Stimulated activated CD4-positive, alpha-beta T cell treated with anti-CD3 and anti-CD28 coated beads, Interleukin-1b, Interleukin-23, amount 100 ng/mL, for 48 hours (primary cell): ENCODE measurements at regions not wholly inside any gene's neighbourhood (a gene's known extent, or its start where the extent isn't known, plus 50 kb on each side); places are given as distances from the start of the nearest gene placed in this dataset.
"Not testable (repeated sequence)": the region's sequence is repeated elsewhere in the genome, so short reads cannot be mapped to it uniquely, and the experiment has no call there.

ENCODE experiments used
- DNase-seq: peaks from one replicate; pipeline ENCODE4 v3.0.0-alpha.2; 2020

DNA sequence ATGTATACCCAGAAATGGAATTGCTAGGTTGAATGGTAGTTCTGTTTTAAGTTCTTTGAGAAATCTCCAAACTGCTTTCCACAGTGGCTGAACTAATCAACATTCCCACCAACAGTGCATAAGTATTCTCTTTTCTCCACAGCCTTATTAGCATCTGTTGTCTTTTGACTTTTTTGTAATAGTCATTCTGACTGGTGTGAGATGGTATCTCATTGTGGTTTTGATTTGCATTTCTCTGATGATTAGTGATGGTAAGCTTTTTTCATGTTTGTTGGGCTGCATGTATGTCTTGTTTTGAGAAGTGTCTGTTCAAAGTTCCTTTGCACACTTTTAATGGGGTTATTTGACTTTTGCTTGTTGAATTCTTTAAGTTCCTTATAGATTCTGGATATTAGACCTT, 52.4 kb upstream of the EHHADH start:
- not testable (repeated sequence) for DNase-seq

DNA sequence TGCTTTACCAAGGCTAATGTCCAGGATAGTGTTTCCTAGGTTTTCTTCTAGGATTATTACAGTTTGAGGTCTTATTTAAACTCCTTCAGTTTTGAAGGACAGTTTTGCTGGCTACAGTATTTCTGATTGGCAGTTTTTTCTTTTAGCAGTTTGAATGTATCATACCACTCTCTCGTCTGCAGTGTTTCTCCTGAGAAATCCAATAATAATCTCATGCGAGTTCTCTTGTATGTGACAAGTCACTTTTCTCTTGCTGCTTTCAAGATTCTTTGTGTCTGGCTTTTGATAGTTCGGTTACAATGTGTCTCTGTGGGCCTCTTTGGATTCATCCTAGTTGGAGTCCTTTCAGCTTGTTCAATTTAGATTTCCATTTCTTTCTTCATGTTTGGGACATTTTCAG, 53.0 kb upstream of the EHHADH start:
- no peak for DNase-seq

DNA sequence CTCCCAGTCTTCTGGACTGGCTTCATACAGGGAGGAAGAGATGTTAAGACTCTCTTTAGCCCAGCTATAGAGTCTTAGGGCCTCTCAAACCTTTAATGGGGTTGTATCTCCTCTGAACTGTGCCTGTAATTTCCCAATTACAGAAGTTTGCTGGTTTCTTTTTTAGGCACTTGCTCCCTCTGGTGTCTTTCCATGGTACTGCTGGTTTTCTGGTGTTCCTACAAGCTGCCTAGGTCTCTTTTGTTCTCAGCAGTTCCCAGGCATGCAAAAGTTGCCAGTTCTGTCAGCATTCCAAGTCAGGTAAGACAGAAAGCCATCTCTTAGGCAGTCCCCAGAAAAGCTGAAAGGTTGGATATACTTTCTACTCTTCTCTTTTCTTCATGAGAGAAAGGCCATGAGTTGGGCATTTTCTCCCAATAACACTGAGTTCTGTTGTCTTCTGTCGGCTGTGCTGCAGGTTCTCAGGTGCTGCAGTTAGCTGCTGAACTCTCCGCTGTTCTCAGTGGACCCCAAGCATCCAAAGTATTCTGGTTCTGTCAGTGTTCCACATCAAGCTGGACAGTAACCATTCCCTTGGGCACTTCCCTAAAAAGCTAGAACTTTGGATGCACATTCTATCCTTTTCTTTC, 54.4 kb upstream of the EHHADH start:
- DNase-seq: peak; percentile 33

DNA sequence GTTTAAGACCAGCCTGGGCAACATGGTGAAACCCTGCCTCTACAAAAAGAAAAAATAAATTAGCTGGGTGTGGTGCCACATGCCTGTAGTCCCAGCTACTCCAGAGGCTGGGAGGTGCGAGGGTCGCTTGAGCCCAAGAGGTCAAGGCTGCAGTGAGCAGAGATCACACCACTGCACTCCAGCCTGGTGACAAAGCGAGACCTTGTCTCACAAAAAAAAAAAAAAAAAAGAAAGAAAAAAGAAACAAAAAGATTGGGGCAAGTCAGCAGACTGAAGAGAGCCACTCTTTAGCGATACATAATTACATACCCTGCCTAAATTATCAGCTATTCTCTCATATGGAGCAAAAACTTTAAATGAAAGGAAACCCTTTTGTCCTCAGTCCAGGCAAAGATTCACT, 53.6 kb upstream of the MAP3K13 start:
- no peak for DNase-seq

DNA sequence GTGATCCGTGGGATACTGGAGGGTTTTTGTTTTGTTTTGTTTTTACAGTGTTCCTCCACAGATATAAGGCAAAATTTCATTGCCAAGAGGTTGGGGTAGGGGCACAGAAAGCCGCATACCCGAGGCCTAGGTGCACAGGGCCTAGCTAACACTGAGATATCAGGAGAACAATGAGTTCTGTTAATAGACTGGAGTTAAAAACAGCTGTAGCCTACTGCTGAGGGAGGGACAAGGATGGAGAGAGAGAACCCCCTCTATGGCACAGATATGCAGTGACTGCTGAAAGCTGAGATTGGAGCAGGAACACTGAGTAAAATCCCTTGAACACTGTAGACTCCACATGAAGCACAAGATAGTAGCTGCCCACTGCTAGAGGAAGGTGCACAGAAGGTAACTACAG, 53.1 kb upstream of the MAP3K13 start:
- no peak for DNase-seq

DNA sequence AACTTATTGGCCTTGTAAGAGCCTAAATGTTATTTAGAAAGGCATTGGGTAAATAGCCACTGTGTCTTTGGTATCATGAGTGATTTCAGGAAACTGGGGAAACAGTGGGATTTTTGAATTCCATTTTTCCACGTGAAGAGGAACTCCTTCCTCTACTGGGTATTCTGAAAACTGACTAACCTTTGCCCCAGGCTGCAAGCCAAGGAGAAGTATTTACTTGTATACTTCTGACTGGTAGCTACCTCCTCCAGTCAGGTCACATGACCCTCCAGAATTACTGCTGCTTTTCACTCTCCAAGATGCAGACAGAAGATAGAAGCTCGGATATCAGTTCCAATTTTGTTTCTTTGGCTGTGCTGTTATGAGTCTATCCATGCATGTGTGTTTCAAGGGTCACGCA, 50.9 kb upstream of the MAP3K13 start:
- no peak for DNase-seq
